A673 (cell line): ENCODE measurements at regions not wholly inside any gene's neighbourhood (a gene's known extent, or its start where the extent isn't known, plus 50 kb on each side); places are given as distances from the start of the nearest gene placed in this dataset.

Experiments used
- CTCF ChIP-seq: fragments of 300-800, 200-600 bp; sonication (generic); conservative IDR thresholded peaks from 2 replicates; pipeline ENCODE4 v1.5.1; 2017; ENCODE audit warnings: low read depth, mild to moderate bottlenecking, antibody characterized with exemption, low read length, moderate library complexity, mixed read lengths
- EZH2 ChIP-seq: fragments of 200-600 bp; sonication (generic); IDR thresholded peaks from 2 replicates; pipeline ENCODE4 v1.6.1; 2017; ENCODE audit warnings: borderline replicate concordance, low read depth, mild to moderate bottlenecking, mixed read lengths, antibody characterized with exemption, low read length; ENCODE audit not compliant: poor library complexity, severe bottlenecking

- TF ChIP-seq CTCF = no peak
- no peak for TF ChIP-seq EZH2
Measured at GRCh38 chr1:56202186-56202585, 377.2 kb downstream of the PLPP3 start.
